Kidney (tissue), 13 donors: ENCODE measurements at regions not wholly inside any gene's neighbourhood (a gene's known extent, or its start where the extent isn't known, plus 50 kb on each side); places are given as distances from the start of the nearest gene placed in this dataset.

Experiments
- DNase-seq, 5 donors: peaks; one replicate each; pipeline ENCODE4 v3.0.0-alpha.2; 2013 to 2020
- FAIRE-seq: peaks from 2 replicates; lab custom pipeline; 2012; peaks lifted over from hg19 to GRCh38; lab: Jason Lieb, UNC
- H3K27ac ChIP-seq, 2 donors: one replicate each; pipeline ENCODE4 v1.7.0; 2013; ENCODE audit warnings: low read depth in 2 of 2, low read length in 2 of 2, inconsistent platforms in 1 of 2
- H3K27me3 ChIP-seq: one replicate; pipeline ENCODE4 v1.7.1; 2013; ENCODE audit warnings: low read length, inconsistent platforms; ENCODE audit not compliant: control insufficient read depth, insufficient read depth
- H3K36me3 ChIP-seq, 3 donors: one replicate each; pipeline versions ENCODE4 v1.7.0 to v1.7.1; 2013; ENCODE audit warnings: low read length in 3 of 3, control low read depth in 1 of 3, inconsistent platforms in 1 of 3; ENCODE audit not compliant: insufficient read depth in 3 of 3, control insufficient read depth in 2 of 3
- H3K4me1 ChIP-seq, 3 donors: one replicate each; pipeline versions ENCODE4 v1.7.0 to v1.7.1; 2013; ENCODE audit warnings: low read length in 3 of 3, inconsistent platforms in 1 of 3, low read depth in 1 of 3; ENCODE audit not compliant: control insufficient read depth in 2 of 3, insufficient read depth in 2 of 3
- H3K4me3 ChIP-seq, 3 donors: one replicate each; pipeline versions ENCODE4 v1.7.0 to v1.8.1; 2013; ENCODE audit warnings: low read length in 3 of 3, control low read depth in 1 of 3, inconsistent platforms in 1 of 3
- H3K9ac ChIP-seq, 3 donors: one replicate each; pipeline versions ENCODE4 v1.7.0 to v1.7.1; 2013; ENCODE audit warnings: low read length in 3 of 3, control low read depth in 1 of 3, inconsistent platforms in 1 of 3
- H3K9me3 ChIP-seq, 3 donors: one replicate each; pipeline versions ENCODE4 v1.7.0 to v1.7.1; 2013; ENCODE audit warnings: low read length in 3 of 3, control low read depth in 1 of 3, inconsistent platforms in 1 of 3; ENCODE audit not compliant: control insufficient read depth in 2 of 3, insufficient read depth in 1 of 3
- CTCF ChIP-seq: IDR thresholded peaks from 3 replicates; pipeline ENCODE4 v1.5.1; 2012; ENCODE audit warnings: mild to moderate bottlenecking, moderate library complexity, borderline replicate concordance; ENCODE audit not compliant: insufficient read depth; ENCODE audit errors: extremely low read depth
- intact Hi-C: fragments of 100-400 bp; cut with DNase I; formaldehyde crosslinking; loops from one replicate; pipeline ENCODE4 v1.11.1; 2022
- donor health status: control.
- donor health status: control.
- donor health status: control.
- donor health status: control.
- donor health status: control.
- donor health status: DM: yes; HTN: yes; CAD: no.
- donor health status: Normal renal cell carcinoma (clear cell type).

GRCh38 chr15:26378304-26378703 is 394.6 kb downstream of the GABRB3 start:
- Histone ChIP-seq H3K4me3 (no peak overlapping the region), H3K4me1 (no peaks in the 10 kb centered on the region), H3K27ac (no peak overlapping the region), H3K36me3 (no peaks in the 10 kb centered on the region), H3K9ac (no peak overlapping the region), H3K9me3 (peaks cover 0 to 11% (median 2%) of the 10 kb centered on the region in 3 donors), H3K27me3 (no peaks in the 10 kb centered on the region)
- TF ChIP-seq CTCF = no peak
- intact Hi-C loops = no loop called here
- DNase-seq = no peak
- FAIRE-seq = no peak

- Histone ChIP-seq H3K9me3 (peaks cover 0 to 11% (median 2%) of the 10 kb centered on the region in 3 donors), H3K27ac (no peak overlapping the region), H3K27me3 (no peaks in the 10 kb centered on the region), H3K36me3 (no peaks in the 10 kb centered on the region), H3K9ac (no peak overlapping the region), H3K4me3 (no peak overlapping the region), H3K4me1 (no peaks in the 10 kb centered on the region)
- FAIRE-seq (no peak), DNase-seq (no peak)
- no peak for TF ChIP-seq CTCF
- intact Hi-C loops = no loop called here
These were observed 396.6 kb downstream of the GABRB3 start for GRCh38 chr15:26376243-26376642.

- Histone ChIP-seq H3K27ac (no peak overlapping the region), H3K9me3 (peaks cover 0 to 11% (median 2%) of the 10 kb centered on the region in 3 donors), H3K27me3 (no peaks in the 10 kb centered on the region), H3K9ac (no peak overlapping the region), H3K4me1 (no peaks in the 10 kb centered on the region), H3K36me3 (no peaks in the 10 kb centered on the region), H3K4me3 (no peak overlapping the region)
- FAIRE-seq = no peak
- TF ChIP-seq CTCF = no peak
- intact Hi-C loops = no loop called here
- DNase-seq = no peak
These were observed 398.1 kb downstream of the GABRB3 start for GRCh38 chr15:26374806-26375205.

- H3K27me3 ChIP-seq = no peaks in the 10 kb centered on the region
- DNase-seq (no peak), FAIRE-seq (no peak)
- H3K36me3 ChIP-seq = no peaks in the 10 kb centered on the region
- no peak overlapping the region for H3K4me3 ChIP-seq
- TF ChIP-seq CTCF = no peak
- H3K9ac ChIP-seq = no peak overlapping the region
- H3K9me3 ChIP-seq = peaks cover 0 to 11% (median 2%) of the 10 kb centered on the region in 3 donors
- H3K27ac ChIP-seq = no peak overlapping the region
- intact Hi-C loops = no loop called here
- H3K4me1 ChIP-seq = no peaks in the 10 kb centered on the region
These were observed 400.2 kb downstream of the GABRB3 start for GRCh38 chr15:26372706-26373105.
